Prostate gland (tissue), 2 donors: ENCODE measurements at regions not wholly inside any gene's neighbourhood (a gene's known extent, or its start where the extent isn't known, plus 50 kb on each side); places are given as distances from the start of the nearest gene placed in this dataset.

ENCODE experiments used
- CTCF ChIP-seq, 4 experiments: fragments of 200-600 bp in 2 of 4; fragments of 450-650 bp in 2 of 4; sonication (generic) in 2 of 4; IDR thresholded peaks; 1 replicate in 3 of 4; 2 replicates in 1 of 4; pipeline ENCODE4 v1.5.1; 2016 to 2019; ENCODE audit warnings: antibody characterized with exemption in 4 of 4, mild to moderate bottlenecking in 2 of 4, moderate library complexity in 2 of 4
- POLR2A ChIP-seq: fragments of 450-650 bp; IDR thresholded peaks from one replicate; pipeline ENCODE4 v1.6.1; 2016; ENCODE audit warnings: antibody characterized with exemption, mild to moderate bottlenecking

GRCh38 chr1:29505532-29506220, 269.4 kb downstream of the PTPRU start:
- no peak for TF ChIP-seq CTCF (IDR thresholded peaks at IDR 0.05)
- no peak for TF ChIP-seq POLR2A
